HG03565 (cell line): ENCODE measurements at regions not wholly inside any gene's neighbourhood (a gene's known extent, or its start where the extent isn't known, plus 50 kb on each side); places are given as distances from the start of the nearest gene placed in this dataset.
A peak's percentile ranks its signal among the peaks of the same experiment; 100 is the strongest.

Experiments
- ATAC-seq: cut with Tn5 transposase; IDR thresholded peaks from one replicate; pipeline ENCODE4 v1.9.1; 2021; ENCODE audit warnings: mild to moderate bottlenecking, moderate library complexity; ENCODE audit not compliant: unreplicated experiment

- ATAC-seq = no peak
These were observed 490.8 kb downstream of the TLE4 start for GRCh38 chr9:80062567-80062966.

GRCh38 chr9:80061940-80062339 is 490.2 kb downstream of the TLE4 start:
- ATAC-seq = no peak

GRCh38 chr9:80061096-80061495 is 489.3 kb downstream of the TLE4 start:
- ATAC-seq = no peak

- ATAC-seq = no peak
These were observed 488.2 kb downstream of the TLE4 start for GRCh38 chr9:80059979-80060378.

- ATAC-seq = no peak
These were observed 487.4 kb downstream of the TLE4 start for GRCh38 chr9:80059191-80059590.

GRCh38 chr9:80052830-80053229 is 481.1 kb downstream of the TLE4 start:
- ATAC-seq = no peak

GRCh38 chr9:80049096-80049782 is 477.5 kb downstream of the TLE4 start:
- no peak for ATAC-seq

- ATAC-seq = no peak
These were observed 474.7 kb downstream of the TLE4 start for GRCh38 chr9:80046481-80046880.

- ATAC-seq = no peak
These were observed 470.1 kb downstream of the TLE4 start for GRCh38 chr9:80041821-80042220.

- ATAC-seq = no peak
These were observed 468.7 kb downstream of the TLE4 start for GRCh38 chr9:80040457-80040856.

- ATAC-seq = no peak
These were observed 459.0 kb downstream of the TLE4 start for GRCh38 chr9:80030801-80031200.

- ATAC-seq = no peak
These were observed 456.7 kb downstream of the TLE4 start for GRCh38 chr9:80028501-80028900.

GRCh38 chr9:80025796-80026520 is 454.2 kb downstream of the TLE4 start:
- ATAC-seq = no peak

GRCh38 chr9:80025131-80025530 is 453.4 kb downstream of the TLE4 start:
- no peak for ATAC-seq

GRCh38 chr9:80020530-80020929 is 448.8 kb downstream of the TLE4 start:
- peak; percentile 77 for ATAC-seq

GRCh38 chr9:80020056-80020455 is 448.3 kb downstream of the TLE4 start:
- ATAC-seq = no peak

- no peak for ATAC-seq
These were observed 442.1 kb downstream of the TLE4 start for GRCh38 chr9:80013891-80014290.

GRCh38 chr9:80012557-80013330 is 441.0 kb downstream of the TLE4 start:
- ATAC-seq = no peak

- ATAC-seq = no peak
These were observed 437.4 kb downstream of the TLE4 start for GRCh38 chr9:80009204-80009603.

GRCh38 chr9:80004714-80005113 is 432.9 kb downstream of the TLE4 start:
- ATAC-seq = no peak

GRCh38 chr9:79990536-79990935 is 418.8 kb downstream of the TLE4 start:
- no peak for ATAC-seq

GRCh38 chr9:79989079-79989478 is 417.3 kb downstream of the TLE4 start:
- ATAC-seq = no peak
